Gastrocnemius medialis (tissue), 4 donors: ENCODE measurements at regions not wholly inside any gene's neighbourhood (a gene's known extent, or its start where the extent isn't known, plus 50 kb on each side); places are given as distances from the start of the nearest gene placed in this dataset.

Experiments used
- POLR2A ChIP-seq, 2 donors: fragments of 450-650 bp; IDR thresholded peaks; one replicate each; pipeline ENCODE4 v1.6.1; 2017; ENCODE audit warnings: antibody characterized with exemption in 2 of 2, mild to moderate bottlenecking in 2 of 2, moderate library complexity in 2 of 2
- TF ChIP-seq, protein P1 (sequence below), 5 experiments: fragments of 450-650 bp in 3 of 5; fragments of 200-600 bp in 2 of 5; sonication (generic) in 2 of 5; IDR thresholded peaks in 4 of 5; conservative IDR thresholded peaks in 1 of 5; 1 replicate in 4 of 5; 2 replicates in 1 of 5; pipeline ENCODE4 v1.5.1; 2016 to 2019; ENCODE audit warnings: antibody characterized with exemption in 5 of 5, mild to moderate bottlenecking in 3 of 5, moderate library complexity in 3 of 5

DNA sequence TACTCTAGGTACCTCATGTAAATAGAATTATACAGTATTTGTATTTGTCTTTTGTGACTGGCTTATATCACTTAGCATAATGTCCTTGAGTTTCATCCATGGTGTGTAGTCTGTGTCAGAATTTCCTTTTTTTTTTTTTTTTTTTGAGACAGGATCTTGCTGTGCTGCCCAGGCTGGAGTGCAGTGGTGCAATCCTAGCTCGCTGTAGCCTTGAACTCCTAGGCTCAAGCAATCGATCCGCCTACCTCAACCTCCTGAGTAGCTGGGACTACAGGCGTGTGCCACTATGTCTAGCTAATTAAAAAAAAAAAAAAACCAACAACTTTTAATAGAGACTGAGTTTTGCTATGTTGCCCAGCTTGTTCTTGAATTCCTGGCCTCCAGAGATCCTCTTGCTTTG, 89.8 kb upstream of the PODXL start:
- TF ChIP-seq, protein P1, sequence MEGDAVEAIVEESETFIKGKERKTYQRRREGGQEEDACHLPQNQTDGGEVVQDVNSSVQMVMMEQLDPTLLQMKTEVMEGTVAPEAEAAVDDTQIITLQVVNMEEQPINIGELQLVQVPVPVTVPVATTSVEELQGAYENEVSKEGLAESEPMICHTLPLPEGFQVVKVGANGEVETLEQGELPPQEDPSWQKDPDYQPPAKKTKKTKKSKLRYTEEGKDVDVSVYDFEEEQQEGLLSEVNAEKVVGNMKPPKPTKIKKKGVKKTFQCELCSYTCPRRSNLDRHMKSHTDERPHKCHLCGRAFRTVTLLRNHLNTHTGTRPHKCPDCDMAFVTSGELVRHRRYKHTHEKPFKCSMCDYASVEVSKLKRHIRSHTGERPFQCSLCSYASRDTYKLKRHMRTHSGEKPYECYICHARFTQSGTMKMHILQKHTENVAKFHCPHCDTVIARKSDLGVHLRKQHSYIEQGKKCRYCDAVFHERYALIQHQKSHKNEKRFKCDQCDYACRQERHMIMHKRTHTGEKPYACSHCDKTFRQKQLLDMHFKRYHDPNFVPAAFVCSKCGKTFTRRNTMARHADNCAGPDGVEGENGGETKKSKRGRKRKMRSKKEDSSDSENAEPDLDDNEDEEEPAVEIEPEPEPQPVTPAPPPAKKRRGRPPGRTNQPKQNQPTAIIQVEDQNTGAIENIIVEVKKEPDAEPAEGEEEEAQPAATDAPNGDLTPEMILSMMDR (IDR thresholded peaks at IDR 0.05 in 4 of 5, conservative IDR thresholded peaks at IDR 0.05 in 1 of 5) = no peak
- TF ChIP-seq POLR2A (IDR thresholded peaks at IDR 0.05) = no peak
